NT2/D1 (cell line): ENCODE measurements at regions not wholly inside any gene's neighbourhood (a gene's known extent, or its start where the extent isn't known, plus 50 kb on each side); places are given as distances from the start of the nearest gene placed in this dataset.
"Not testable (repeated sequence)": the region's sequence is repeated elsewhere in the genome, so short reads cannot be mapped to it uniquely, and the experiment has no call there.

Experiments used
- DNase-seq: peaks from one replicate; pipeline ENCODE4 v3.0.0-alpha.2; 2011; ENCODE audit warnings: low read depth, low spot score
- H3K27me3 ChIP-seq: 2 replicates; pipeline ENCODE4 v1.6.0; 2011; ENCODE audit warnings: mild to moderate bottlenecking; ENCODE audit not compliant: insufficient read length, insufficient read depth
- H3K36me3 ChIP-seq: 2 replicates; pipeline ENCODE4 v1.6.1; 2011; ENCODE audit warnings: mild to moderate bottlenecking, low read length, mixed read lengths; ENCODE audit not compliant: insufficient read depth, insufficient read length
- H3K4me1 ChIP-seq: 2 replicates; pipeline ENCODE4 v1.5.1; 2011; ENCODE audit not compliant: insufficient read depth, insufficient read length
- H3K4me3 ChIP-seq: 2 replicates; pipeline ENCODE4 v1.5.1; 2011; ENCODE audit warnings: low read depth; ENCODE audit not compliant: insufficient read length
- H3K9ac ChIP-seq: 2 replicates; pipeline ENCODE4 v1.6.0; 2011; ENCODE audit warnings: low read depth; ENCODE audit not compliant: insufficient read length
- H3K9me3 ChIP-seq: 2 replicates; pipeline ENCODE4 v1.5.1; 2011; ENCODE audit warnings: mild to moderate bottlenecking, low read length; ENCODE audit not compliant: insufficient read depth
- SUZ12 ChIP-seq: IDR thresholded peaks from 2 replicates; pipeline ENCODE4 v1.6.1; 2011; ENCODE audit not compliant: insufficient read length, insufficient read depth; ENCODE audit errors: extremely low read depth
- YY1 ChIP-seq: IDR thresholded peaks from 2 replicates; pipeline ENCODE4 v1.6.1; 2011; ENCODE audit not compliant: insufficient read length, insufficient read depth
- ZNF274 ChIP-seq: IDR thresholded peaks from 2 replicates; pipeline ENCODE4 v1.6.1; 2011; ENCODE audit warnings: mild to moderate bottlenecking, low read depth, low read length

DNA sequence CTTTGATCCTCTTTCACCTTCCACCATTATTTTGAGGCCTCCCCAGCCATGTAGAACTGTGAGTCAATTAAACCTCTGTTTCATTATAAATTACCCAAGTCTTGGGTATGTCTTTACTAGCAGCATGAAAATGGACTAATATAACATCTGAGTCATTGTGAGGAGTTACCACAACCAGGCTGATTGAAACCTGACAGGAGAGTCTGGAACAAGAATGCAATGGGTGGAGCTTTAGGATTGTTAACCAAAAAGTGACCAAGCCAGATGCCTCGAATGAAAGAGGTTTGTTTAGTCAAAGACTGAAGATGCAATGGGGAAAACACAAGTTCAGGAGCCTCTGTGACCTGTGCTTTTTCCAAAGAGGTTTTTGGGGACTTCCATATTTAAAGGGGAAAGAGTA is 659.0 kb downstream of the SLITRK6 start:
- Histone ChIP-seq H3K27me3 (no peaks in the 10 kb centered on the region), H3K36me3 (no peaks in the 10 kb centered on the region), H3K9me3 (no peaks in the 10 kb centered on the region), H3K9ac (no peak overlapping the region), H3K4me3 (no peak overlapping the region), H3K4me1 (no peaks in the 10 kb centered on the region)
- no peak for DNase-seq
- TF ChIP-seq YY1 (no peak), SUZ12 (no peak), ZNF274 (no peak)

DNA sequence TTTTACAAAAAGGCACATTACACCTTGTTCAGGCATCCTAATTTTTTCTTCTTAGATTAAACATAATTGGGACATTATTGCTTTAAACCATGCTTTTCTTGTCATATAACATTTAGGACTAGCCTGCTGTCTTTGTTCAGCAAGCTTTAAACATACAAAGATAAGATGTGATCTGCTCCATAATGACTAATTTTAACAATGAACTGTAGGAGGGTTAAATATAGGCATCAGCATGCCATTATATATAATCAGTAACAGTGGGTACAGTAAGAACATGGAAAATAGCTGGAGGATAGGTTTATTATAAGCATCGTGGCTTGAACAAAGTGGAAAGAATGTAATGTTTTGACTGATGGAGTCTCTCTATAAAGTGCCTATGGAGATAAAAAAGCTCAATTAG is 661.7 kb downstream of the SLITRK6 start:
- DNase-seq = no peak
- no peak overlapping the region for H3K9ac ChIP-seq
- H3K9me3 ChIP-seq = no peaks in the 10 kb centered on the region
- no peaks in the 10 kb centered on the region for H3K4me1 ChIP-seq
- H3K36me3 ChIP-seq = no peaks in the 10 kb centered on the region
- TF ChIP-seq ZNF274 (no peak), SUZ12 (no peak), YY1 (no peak)
- no peaks in the 10 kb centered on the region for H3K27me3 ChIP-seq
- no peak overlapping the region for H3K4me3 ChIP-seq

DNA sequence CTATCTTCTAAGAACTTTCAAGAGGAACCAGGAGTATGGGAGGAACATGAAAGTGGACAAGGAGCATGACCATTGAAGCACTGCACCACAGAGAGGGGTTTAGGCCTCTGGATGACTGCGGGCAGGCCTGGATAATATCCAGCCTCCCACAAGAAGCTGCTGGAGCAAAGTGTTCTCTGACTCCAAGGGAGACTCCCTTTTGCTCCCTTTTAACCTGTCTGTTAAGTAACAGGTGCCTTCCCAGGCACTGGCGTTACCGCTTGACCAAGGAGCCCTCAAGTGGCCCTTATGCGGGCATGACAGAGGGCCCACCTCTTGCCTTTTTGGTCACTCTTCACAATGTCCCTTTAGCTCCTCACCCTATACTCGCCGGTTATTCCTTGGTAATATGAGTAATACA is 666.2 kb downstream of the SLITRK6 start:
- H3K4me1 ChIP-seq = no peaks in the 10 kb centered on the region
- no peaks in the 10 kb centered on the region for H3K27me3 ChIP-seq
- no peaks in the 10 kb centered on the region for H3K36me3 ChIP-seq
- H3K9ac ChIP-seq = no peak overlapping the region
- H3K4me3 ChIP-seq = no peak overlapping the region
- DNase-seq = no peak
- TF ChIP-seq YY1 (no peak), ZNF274 (no peak), SUZ12 (no peak)
- no peaks in the 10 kb centered on the region for H3K9me3 ChIP-seq

DNA sequence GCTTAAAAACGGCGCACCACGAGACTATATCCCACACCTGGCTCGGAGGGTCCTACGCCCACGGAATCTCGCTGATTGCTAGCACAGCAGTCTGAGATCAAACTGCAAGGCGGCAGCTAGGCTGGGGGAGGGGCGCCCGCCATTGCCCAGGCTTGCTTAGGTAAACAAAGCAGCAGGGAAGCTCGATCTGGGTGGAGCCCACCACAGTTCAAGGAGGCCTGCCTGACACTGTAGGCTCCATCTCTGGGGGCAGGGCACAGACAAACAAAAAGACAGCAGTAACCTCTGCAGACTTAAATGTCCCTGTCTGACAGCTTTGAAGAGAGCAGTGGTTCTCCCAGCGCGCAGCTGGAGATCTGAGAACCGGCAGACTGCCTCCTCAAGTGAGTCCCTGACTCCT is 675.7 kb downstream of the SLITRK6 start:
- not testable (repeated sequence) for H3K9me3 ChIP-seq, H3K27me3 ChIP-seq, H3K4me3 ChIP-seq, H3K4me1 ChIP-seq, H3K36me3 ChIP-seq, DNase-seq, H3K9ac ChIP-seq

DNA sequence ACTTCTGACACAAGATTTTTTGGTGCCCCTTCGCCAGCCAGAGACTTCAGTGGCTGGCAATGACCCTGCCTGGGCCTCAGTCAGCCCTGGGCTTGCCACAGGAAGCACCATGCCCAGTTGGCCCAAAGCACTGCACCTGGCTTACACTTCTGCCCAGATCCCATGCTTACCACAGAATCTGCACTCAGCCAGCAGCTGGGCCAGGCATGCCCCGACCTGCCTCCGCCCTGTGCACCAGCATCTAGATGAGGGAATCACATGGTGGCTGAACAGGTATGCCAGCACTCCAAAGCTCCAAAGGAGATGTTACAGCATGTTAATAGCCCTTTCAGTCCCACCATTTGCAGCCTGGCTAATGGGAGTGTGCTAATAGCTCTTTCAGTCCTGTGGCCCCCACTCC is 690.9 kb downstream of the SLITRK6 start:
- H3K27me3 ChIP-seq = no peaks in the 10 kb centered on the region
- H3K36me3 ChIP-seq = no peaks in the 10 kb centered on the region
- H3K4me1 ChIP-seq = no peaks in the 10 kb centered on the region
- no peak for TF ChIP-seq ZNF274
- TF ChIP-seq SUZ12 = no peak
- no peak for TF ChIP-seq YY1
- no peak for DNase-seq
- H3K4me3 ChIP-seq = no peak overlapping the region
- H3K9me3 ChIP-seq = no peaks in the 10 kb centered on the region; the same call in 1 of the 2 replicates
- H3K9ac ChIP-seq = no peak overlapping the region

DNA sequence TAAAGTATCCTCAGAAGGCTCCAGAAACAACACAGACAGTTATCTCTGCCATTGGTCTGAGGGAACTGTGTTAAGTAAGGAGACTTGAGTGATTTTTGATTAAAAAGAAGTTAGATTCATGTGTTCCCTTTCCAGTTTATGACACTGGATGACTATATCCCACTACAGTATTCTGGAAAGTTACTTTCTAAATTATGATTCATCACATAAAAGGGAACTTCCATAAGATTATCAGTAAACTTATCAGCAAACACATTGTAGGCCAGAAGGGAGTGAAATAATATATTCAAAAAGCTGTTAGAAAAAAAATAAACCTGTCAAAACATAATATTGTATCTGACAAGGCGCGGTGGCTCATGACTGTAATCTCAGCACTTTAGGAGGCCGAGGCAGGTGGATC is 700.0 kb downstream of the SLITRK6 start:
- Histone ChIP-seq H3K36me3 (no peaks in the 10 kb centered on the region), H3K4me1 (no peaks in the 10 kb centered on the region), H3K4me3 (no peak overlapping the region), H3K9ac (no peak overlapping the region), H3K9me3 (no peaks in the 10 kb centered on the region), H3K27me3 (no peaks in the 10 kb centered on the region)
- DNase-seq = no peak
- TF ChIP-seq ZNF274 (no peak), YY1 (no peak), SUZ12 (no peak)

DNA sequence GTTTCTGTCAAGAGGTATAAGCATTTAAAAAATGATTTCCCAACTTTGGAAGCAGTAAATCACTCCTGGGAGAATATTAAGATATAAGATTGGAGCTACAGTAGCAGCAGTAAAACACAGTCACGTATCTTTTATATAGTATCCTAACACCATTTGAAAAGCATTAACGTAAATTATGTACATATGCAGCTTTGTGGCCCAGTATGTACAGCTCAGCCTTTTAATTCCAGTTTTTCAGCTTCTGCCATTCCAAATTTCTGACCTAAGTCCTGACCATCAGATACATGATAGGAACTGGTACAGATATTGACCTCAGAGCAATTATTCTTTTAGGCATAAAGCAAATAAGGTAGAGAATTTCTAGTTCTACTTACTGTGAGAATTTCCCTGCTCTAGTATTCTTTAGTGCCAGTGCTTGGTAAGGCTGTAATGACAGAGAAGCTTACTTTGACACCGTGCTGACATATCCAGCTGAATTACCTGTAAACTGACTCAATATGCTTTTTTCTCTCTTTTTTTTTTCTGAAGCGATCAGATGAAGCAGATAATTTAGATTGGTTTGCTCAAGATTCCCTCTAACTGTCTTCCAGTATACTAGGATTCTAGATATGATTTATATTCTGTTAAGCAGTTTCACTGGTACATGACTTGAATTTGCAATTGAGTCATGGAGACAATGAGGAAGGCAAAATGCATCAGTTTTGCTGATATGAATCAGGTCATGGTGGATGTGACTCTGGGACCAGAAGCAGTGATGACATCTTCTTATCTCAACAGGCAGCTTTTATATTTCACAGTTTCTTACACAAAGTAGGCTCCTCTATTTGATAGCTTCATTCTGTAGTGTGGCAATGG is 703.6 kb downstream of the SLITRK6 start:
- Histone ChIP-seq H3K36me3 (no peaks in the 10 kb centered on the region), H3K9ac (no peak overlapping the region), H3K9me3 (no peaks in the 10 kb centered on the region), H3K4me1 (no peaks in the 10 kb centered on the region), H3K4me3 (no peak overlapping the region), H3K27me3 (no peaks in the 10 kb centered on the region)
- TF ChIP-seq SUZ12 (no peak), ZNF274 (no peak), YY1 (no peak)
- DNase-seq = no peak
